ENCODE measurements at regions not wholly inside any gene's neighbourhood (a gene's known extent, or its start where the extent isn't known, plus 50 kb on each side); places are given as distances from the start of the nearest gene placed in this dataset.
"Not testable (repeated sequence)": the region's sequence is repeated elsewhere in the genome, so short reads cannot be mapped to it uniquely, and the experiment has no call there.

DNA sequence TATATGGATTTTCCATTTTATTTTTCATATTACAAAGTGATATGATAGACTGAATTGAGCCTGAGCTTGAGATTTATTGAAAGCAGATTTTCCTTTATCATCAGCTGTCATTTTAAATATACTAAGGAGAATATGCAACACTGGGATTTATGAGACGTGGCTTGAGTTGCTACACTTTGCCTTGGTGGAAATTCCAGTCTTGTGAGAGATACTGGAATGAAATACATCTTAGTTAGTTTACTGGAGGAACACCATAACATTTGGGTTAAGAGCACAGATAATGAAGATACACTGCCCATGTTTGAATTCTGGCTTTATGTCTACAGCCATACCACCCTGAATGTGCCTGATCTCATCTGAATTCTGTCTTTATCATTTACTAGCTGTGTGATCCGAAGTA is 86.5 kb upstream of the IFNGR1 start:
- no peak for DNase-seq

GRCh38 chr6:137304020-137304780 is 85.0 kb upstream of the IFNGR1 start:
- no peak for DNase-seq

- DNase-seq: no peak
These were observed 84.3 kb upstream of the IFNGR1 start for GRCh38 chr6:137303441-137303840.

DNA sequence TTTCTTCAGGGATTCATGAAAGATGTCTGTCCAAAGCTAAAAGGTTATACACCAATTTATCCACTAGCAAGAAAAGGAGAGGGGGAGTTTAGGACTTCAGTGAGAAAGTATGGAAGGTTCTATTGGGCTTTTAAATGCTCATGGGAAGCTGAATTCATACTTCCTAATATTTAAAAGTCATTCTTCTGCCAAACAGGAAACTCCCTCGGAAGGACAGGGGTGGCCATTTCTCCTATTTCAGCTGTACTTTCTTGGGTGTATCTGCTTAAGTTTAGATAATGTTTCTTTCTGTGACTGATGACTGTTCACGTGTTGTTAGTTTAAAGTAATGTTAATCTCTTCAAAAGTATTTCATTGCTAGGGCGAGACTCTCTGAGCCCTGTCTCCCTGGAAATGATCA is 80.5 kb upstream of the IFNGR1 start:
- no peak for DNase-seq

DNA sequence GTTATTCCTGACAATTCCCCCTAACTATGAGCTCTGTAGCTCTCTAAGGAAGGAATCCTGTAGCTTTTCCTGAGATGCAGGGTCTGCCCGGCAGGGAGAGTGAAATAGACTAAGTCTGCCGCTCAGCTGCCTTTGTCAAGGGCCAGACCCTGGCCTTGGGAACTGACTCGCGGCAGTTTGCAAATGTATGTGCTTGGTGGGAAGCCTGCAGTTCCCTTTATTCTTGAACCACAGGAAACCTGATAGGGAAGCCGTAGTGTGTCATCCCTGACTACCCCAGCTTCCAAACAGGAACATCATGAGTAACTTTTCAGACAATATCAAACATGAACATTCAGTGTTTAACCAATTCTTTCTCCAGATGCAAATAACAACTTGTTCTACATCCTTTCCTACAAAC is 78.7 kb upstream of the IFNGR1 start:
- no peak for DNase-seq

DNA sequence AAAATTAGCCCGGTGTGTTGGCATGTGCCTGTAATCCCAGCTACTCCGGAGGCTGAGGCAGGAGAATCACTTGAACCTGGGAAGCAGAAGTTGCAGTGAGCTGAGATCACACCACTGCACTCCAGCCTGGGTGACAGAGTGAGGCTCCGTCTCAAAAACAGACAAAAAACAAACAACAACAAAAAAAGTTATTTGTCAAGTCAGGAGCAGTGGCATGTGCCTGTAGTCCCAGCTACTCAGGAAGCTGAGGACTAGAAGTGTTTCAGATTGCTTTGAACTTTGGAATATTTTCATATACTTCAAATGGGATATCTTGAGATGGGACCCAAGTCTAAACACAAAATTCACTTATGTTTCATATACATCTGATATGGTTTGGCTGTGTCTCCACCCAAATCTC is 73.1 kb upstream of the IFNGR1 start:
- not testable (repeated sequence) for DNase-seq

GRCh38 chr6:137291441-137291840 is 72.3 kb upstream of the IFNGR1 start:
- DNase-seq: no peak

DNA sequence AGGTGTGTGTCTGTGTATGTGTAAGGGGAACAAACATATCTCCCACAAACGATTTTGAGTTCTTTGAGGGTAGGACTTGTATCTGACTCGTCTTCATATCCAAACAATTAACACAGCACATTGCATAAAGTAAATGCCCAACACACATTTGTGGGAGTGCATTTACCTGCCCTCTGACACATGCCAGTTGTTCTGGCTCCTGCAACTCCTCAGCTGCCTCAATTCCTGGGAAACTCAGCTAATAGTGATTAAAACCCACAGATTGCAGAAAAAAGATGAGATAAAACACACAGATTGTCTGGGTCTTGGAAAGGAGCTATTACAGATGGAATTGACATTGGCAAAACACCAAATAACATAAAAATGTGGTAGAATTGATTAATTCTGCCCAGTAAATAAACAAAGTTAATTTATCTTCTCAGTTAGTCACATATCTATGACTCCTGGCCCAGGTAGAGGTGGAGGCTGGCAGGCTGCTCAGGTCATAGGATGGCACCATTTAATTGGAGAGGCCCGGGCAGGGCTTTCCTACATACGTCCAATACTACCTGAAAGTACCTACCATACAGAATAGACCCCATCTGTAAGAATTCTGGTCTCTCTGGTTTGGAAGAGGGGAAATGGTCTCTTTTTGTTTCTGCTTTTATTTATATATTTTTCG is 71.5 kb upstream of the IFNGR1 start:
- no peak for DNase-seq

DNA sequence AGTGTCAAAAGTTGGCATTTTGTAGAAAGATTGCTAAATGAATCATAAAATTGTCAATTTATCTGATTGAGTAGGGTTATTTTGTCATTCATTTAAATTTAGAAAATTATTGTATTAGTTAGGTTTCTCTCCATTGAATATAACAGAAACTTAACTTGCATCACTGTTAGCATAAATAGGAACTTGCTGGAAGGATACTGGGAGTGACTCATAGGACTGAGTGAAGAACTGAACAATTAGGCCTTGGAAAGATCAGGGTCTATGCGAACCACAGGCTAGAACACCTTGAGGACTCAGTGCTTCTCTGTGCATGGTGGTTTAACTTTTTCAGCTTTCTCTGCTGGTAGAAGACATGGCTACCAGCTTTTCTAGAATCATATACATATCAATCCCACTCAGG is 67.7 kb upstream of the IFNGR1 start:
- DNase-seq: no peak

GRCh38 chr6:137286368-137286767 is 67.2 kb upstream of the IFNGR1 start:
- DNase-seq: no peak

DNA sequence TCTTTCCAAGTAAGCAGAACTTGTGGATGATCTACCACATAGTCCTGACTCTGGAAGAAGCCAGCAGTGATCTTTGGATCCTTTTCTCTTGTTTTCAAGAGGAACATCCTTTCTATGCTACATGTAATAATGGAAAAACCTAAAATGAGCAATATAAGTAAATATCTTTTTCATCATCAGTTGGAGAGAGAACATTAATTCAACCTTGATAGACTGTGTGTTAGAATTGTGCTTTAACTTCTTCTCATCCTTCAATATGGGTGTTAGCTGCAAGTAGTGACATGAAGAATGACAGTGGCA is 65.6 kb upstream of the IFNGR1 start:
- DNase-seq: no peak

DNA sequence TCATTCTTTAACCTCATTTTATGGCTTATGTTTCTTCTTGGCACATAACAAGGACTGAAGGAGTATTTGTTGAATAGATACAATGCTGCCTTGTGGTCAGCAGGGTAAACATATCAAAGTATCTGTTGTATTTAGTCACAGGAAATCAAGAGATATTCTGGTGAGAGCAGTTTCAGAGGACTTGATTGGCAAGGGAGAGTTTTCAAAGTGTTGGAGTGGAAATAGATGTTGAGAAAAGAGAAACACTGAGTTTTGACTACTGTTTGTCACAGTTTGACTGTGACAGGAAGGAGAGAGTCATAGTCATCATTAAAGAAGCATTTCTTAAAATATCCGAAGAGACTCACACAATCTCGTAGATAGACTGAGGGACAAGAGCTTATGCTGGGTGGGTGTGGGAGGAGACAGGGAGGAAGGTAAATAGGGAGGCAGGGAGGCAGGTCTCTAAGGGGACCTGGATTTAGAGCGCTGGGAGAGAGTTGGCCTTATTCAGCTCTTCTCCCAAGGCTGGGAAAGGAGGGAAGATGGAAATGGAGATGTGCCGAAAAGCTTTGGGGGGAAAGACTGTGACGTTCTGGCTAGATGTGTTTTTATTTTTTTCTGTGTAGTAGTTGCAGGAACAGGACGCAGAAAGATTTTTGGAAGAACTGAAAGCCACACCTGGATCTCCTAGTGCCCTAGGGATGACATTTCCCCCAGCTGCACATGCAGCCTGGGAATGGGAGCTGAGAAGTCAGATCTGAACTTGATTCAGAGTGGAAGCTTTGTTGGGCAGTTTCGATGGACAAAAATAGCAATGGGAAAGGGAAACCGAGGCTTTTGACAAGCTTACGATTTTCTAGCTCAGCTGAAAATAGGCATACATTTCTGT is 65.0 kb upstream of the IFNGR1 start:
- no peak for DNase-seq

- DNase-seq: no peak
These were observed 63.9 kb upstream of the IFNGR1 start for GRCh38 chr6:137283080-137283479.

DNA sequence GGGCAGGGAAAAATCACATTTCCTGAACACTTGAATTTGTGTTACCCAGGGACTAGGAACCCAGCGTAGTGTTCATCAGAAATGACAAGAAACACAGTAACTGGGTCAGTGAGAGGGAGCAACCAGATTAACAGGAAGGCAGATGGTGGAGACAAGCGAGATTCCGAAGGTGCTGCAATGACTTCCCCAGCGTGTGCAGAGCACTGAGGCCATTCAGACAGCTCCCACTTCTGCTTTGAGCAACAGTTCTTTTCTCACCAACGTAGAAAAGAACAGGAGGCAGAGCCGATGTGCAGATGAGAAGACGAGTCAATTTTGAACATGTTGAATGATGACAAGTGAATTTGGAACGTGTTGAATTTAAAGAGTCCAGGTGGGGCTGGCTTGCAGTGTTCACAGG is 63.1 kb upstream of the IFNGR1 start:
- DNase-seq: no peak

DNA sequence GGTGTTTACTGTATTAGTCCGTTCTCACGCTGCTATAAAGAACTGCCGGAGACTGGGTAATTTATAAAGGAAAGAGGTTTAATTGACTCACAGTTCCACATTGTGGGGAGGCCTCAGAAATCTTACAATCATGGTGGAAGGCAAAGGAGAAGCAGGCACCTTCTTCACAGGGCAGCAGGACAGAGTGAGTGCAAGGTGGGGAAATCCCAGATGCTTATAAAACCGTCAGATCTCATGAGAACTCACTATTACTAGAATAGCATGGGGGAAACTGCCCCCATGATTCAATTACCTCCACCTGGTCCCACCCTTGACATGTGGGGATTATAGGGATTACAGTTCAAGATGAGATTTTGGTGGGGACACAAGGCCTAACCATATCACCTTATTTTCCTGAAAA is 60.1 kb upstream of the IFNGR1 start:
- DNase-seq: not testable (repeated sequence)

DNA sequence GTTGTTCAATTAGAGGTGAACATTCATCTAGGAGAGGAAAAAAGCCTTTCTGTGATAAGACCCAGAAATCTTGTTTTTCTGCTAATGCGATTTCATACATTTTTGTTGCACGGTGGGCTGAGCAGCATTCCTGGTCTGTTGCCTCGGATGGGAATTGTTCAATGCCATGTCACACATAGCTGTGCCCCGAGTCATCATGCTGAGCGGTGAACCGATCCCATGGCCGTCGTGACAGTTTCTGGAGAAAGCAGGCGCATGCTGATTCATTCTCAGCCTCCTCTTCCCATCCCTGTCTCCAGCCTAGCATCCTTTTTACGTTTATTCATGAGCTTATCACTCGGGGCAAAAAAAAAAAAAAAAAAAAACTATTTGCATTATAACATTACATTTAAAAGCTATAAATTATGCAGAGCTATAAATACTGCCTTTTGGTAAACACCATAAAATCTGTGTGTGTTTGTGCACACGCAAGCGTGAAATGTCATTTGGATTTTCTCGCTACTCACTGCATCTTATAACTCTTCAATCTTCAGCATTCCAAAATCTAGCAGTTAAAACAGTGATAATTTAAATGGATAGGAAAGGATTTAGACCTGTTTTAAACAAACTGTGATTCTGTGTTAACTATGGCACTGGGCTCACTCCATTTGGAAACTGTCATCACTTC is 58.9 kb upstream of the IFNGR1 start:
- no peak for DNase-seq

DNA sequence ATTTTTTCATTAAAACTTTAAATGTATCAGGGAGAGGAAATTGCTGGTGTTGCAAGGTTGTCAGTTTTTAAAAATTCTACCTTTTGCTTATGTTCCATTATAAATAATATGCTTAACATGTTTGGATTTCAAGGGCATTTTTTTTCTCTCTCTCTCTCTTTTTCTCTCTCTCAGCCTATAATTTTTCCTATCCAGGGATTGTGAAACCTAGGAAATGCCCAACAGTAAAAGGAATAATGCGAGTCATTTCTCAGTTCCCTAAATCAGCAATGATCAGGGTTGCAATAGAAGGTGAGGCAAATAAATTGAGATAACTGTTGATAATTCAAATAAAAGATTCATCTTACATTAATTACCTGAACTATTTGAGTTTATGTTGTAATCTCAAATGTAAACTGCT is 53.2 kb upstream of the IFNGR1 start:
- no peak for DNase-seq

GRCh38 chr6:137271245-137272183 is 52.3 kb upstream of the IFNGR1 start:
- peak in 2 of 6 experiments; percentile 5 to 9 for DNase-seq

DNA sequence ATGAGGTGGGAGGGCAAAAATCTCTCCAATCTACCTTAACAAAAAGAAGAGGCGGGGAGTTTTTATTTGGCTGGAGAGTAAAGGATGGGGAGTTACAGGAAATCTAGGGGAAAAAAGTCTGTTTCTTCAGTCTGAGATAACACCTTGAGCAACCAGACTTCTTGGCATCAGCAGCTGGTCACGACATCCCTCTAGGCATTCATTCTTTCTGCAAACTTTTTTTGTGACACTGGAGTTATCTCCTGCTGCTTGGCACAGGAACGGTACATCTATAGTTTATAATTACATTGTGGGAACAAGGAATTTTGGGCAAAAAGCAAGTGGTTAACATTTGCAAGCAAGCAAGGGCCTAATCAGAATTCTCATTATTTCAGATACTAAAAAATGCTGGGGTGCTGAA is 50.6 kb upstream of the IFNGR1 start:
- no peak for DNase-seq

DNA sequence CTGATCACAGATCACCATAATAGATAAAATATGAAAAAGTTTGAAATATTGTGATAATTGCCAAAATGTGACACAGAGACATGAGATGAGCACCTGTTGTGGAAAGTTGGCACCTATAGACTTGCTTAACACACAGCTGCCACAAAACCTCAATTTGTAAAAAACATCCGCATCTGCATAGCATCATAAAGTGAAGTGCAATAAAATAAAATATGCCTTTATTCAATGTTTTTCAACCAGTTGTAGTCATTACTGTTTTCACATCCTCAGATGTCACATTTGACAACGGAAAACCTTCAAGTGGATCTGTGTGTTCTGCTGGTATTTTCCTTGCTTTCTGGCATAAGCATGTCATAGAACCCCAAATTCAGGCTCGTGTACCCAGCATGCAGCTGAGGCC is 50.2 kb upstream of the IFNGR1 start:
- no peak for DNase-seq
